ENCODE measurements at regions not wholly inside any gene's neighbourhood (a gene's known extent, or its start where the extent isn't known, plus 50 kb on each side); places are given as distances from the start of the nearest gene placed in this dataset.

GRCh38 chr3:188034989-188035388 lies 119.0 kb upstream of the LPP start:
- H3K4me1 ChIP-seq = peaks cover 7% of the 10 kb centered on the region
- no peaks in the 10 kb centered on the region for H3K9me3 ChIP-seq
- intact Hi-C loops (cut with DNase I; ENCODE audit: low total_unique reads) = no loop called here
- 94 to 96% methylated on average over 3 of the region's 3 CpGs for WGBS, 2 donors
- TF ChIP-seq POLR2A (IDR thresholded peaks at IDR 0.05) (no peak), CTCF (IDR thresholded peaks at IDR 0.05) (no peak)
- no peak overlapping the region for H3K4me3 ChIP-seq
- no peak overlapping the region for H3K27ac ChIP-seq
- no peaks in the 10 kb centered on the region for H3K27me3 ChIP-seq
- H3K36me3 ChIP-seq (ENCODE audit: low read depth, missing control alignments) = no peaks in the 10 kb centered on the region
- no peak for DNase-seq

GRCh38 chr3:188036375-188037194 lies 117.4 kb upstream of the LPP start:
- no peak overlapping the region for H3K27ac ChIP-seq

GRCh38 chr3:188037195-188037718 lies 116.7 kb upstream of the LPP start:
- intact Hi-C loops (cut with DNase I; ENCODE audit: low total_unique reads) = no loop called here

More at GRCh38 chr3:188036375-188037194, 117.4 kb upstream of the LPP start:
- no peaks in the 10 kb centered on the region for H3K27me3 ChIP-seq
- no peaks in the 10 kb centered on the region for H3K9me3 ChIP-seq
- WGBS, 2 donors = 56 to 68% methylated on average over 3 of the region's 3 CpGs
- no peak for DNase-seq
- H3K4me3 ChIP-seq = no peak overlapping the region
- TF ChIP-seq POLR2A (IDR thresholded peaks at IDR 0.05) (no peak), CTCF (IDR thresholded peaks at IDR 0.05) (no peak)
- H3K36me3 ChIP-seq (ENCODE audit: low read depth, missing control alignments) = no peaks in the 10 kb centered on the region
- intact Hi-C loops (cut with DNase I; ENCODE audit: low total_unique reads) = no loop called here
- H3K4me1 ChIP-seq = peaks cover 7% of the 10 kb centered on the region

GRCh38 chr3:188037965-188038581 lies 115.9 kb upstream of the LPP start:
- H3K4me1 ChIP-seq = peaks cover 7% of the 10 kb centered on the region
- intact Hi-C loops (cut with DNase I; ENCODE audit: low total_unique reads) = no loop called here
- no peak overlapping the region for H3K27ac ChIP-seq
- H3K27me3 ChIP-seq = no peaks in the 10 kb centered on the region
- no peak for TF ChIP-seq POLR2A (IDR thresholded peaks at IDR 0.05)
- TF ChIP-seq CTCF (IDR thresholded peaks at IDR 0.05) = no peak
- no peak overlapping the region for H3K4me3 ChIP-seq
- no peak for DNase-seq
- 78 to 87% methylated on average over 6 of the region's 6 CpGs for WGBS, 2 donors
- no peaks in the 10 kb centered on the region for H3K9me3 ChIP-seq
- H3K36me3 ChIP-seq (ENCODE audit: low read depth, missing control alignments) = no peaks in the 10 kb centered on the region

More at GRCh38 chr3:188037195-188037718, 116.7 kb upstream of the LPP start:
- H3K27me3 ChIP-seq = no peaks in the 10 kb centered on the region
- TF ChIP-seq CTCF (IDR thresholded peaks at IDR 0.05) (peak in 2 of 3 experiments; percentile 18 to 37), POLR2A (IDR thresholded peaks at IDR 0.05) (no peak)
- DNase-seq = peak; percentile 43
- H3K9me3 ChIP-seq = no peaks in the 10 kb centered on the region
- peaks cover 7% of the 10 kb centered on the region for H3K4me1 ChIP-seq
- H3K4me3 ChIP-seq = no peak overlapping the region
- no peaks in the 10 kb centered on the region for H3K36me3 ChIP-seq (ENCODE audit: low read depth, missing control alignments)
- 55 to 56% methylated on average over 5 of the region's 5 CpGs for WGBS, 2 donors
- no peak overlapping the region for H3K27ac ChIP-seq
